T1000 (cell line): ENCODE measurements at regions not wholly inside any gene's neighbourhood (a gene's known extent, or its start where the extent isn't known, plus 50 kb on each side); places are given as distances from the start of the nearest gene placed in this dataset.

Experiments
- DNase-seq: peaks from one replicate; lab custom pipeline; 2025; ENCODE audit warnings: mixed read lengths; lab: John Stamatoyannopoulos, UW

GRCh38 chr3:153028381-153028780 lies 133.6 kb upstream of the RAP2B start:
- DNase-seq: no peak

- no peak for DNase-seq
Measured at GRCh38 chr3:153029350-153029749, 132.7 kb upstream of the RAP2B start.

GRCh38 chr3:153032891-153033290 lies 129.1 kb upstream of the RAP2B start:
- no peak for DNase-seq

GRCh38 chr3:153036846-153037245 lies 125.2 kb upstream of the RAP2B start:
- DNase-seq: no peak

- DNase-seq: no peak
Measured at GRCh38 chr3:153038367-153038766, 123.7 kb upstream of the RAP2B start.

GRCh38 chr3:153038779-153039178 lies 123.2 kb upstream of the RAP2B start:
- no peak for DNase-seq

GRCh38 chr3:153041181-153041580 lies 120.8 kb upstream of the RAP2B start:
- no peak for DNase-seq

- no peak for DNase-seq
Measured at GRCh38 chr3:153042088-153042487, 119.9 kb upstream of the RAP2B start.

- no peak for DNase-seq
Measured at GRCh38 chr3:153043729-153044328, 118.2 kb upstream of the RAP2B start.

- DNase-seq: no peak
Measured at GRCh38 chr3:153045150-153045549, 116.9 kb upstream of the RAP2B start.

GRCh38 chr3:153050978-153051377 lies 111.0 kb upstream of the RAP2B start:
- DNase-seq: no peak

- peak; percentile 3 for DNase-seq
Measured at GRCh38 chr3:153051427-153052095, 110.5 kb upstream of the RAP2B start.

GRCh38 chr3:153052096-153052460 lies 109.9 kb upstream of the RAP2B start:
- DNase-seq: peak; percentile 21

GRCh38 chr3:153055217-153055616 lies 106.8 kb upstream of the RAP2B start:
- DNase-seq: no peak

GRCh38 chr3:153055779-153056178 lies 106.2 kb upstream of the RAP2B start:
- no peak for DNase-seq

GRCh38 chr3:153058031-153058688 lies 103.9 kb upstream of the RAP2B start:
- DNase-seq: peak; percentile 56

- no peak for DNase-seq
Measured at GRCh38 chr3:153060346-153060745, 101.7 kb upstream of the RAP2B start.

GRCh38 chr3:153061938-153062528 lies 100.0 kb upstream of the RAP2B start:
- DNase-seq: no peak

- DNase-seq: no peak
Measured at GRCh38 chr3:153063337-153063736, 98.7 kb upstream of the RAP2B start.

GRCh38 chr3:153066983-153067382 lies 95.0 kb upstream of the RAP2B start:
- DNase-seq: no peak

- no peak for DNase-seq
Measured at GRCh38 chr3:153069598-153070510, 92.2 kb upstream of the RAP2B start.

GRCh38 chr3:153070511-153070868 lies 91.5 kb upstream of the RAP2B start:
- DNase-seq: no peak
